ENCODE measurements at regions not wholly inside any gene's neighbourhood (a gene's known extent, or its start where the extent isn't known, plus 50 kb on each side); places are given as distances from the start of the nearest gene placed in this dataset.

DNA sequence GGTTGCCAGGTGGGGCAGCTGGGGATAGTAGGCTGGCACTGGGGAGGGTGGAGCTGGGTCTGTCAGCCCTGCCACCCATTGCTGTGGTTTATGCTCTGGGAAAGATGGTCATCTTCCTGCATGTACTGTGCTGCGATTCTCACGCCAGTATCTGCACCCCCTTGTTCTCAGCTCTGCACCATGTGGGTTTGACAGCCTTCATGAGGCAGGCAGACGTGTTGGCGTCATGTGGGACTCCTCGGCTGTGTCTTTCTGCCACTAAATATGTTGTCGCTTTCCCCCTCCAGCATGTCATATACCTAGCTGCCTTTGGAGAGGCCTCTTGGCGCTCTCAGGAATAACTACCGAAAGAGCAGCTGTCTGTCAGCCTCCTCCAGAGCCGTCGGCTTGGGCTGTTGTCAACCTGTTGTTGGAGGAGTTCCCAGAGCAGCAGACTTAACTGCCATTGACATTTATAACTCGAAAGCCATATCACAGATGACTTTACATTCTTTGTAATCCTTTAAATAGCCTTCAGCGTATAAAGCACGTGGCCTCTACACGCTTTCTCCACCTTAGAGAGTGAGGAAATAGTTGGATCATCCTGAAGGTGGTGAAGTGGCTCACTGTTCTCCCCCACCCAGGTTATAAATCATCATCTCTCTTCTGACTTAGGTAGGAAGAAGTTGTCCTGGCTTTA is 80.4 kb upstream of the MGAT5 start:
- no peak for DNase-seq (ENCODE audit: low read depth in 2 of 2)

DNA sequence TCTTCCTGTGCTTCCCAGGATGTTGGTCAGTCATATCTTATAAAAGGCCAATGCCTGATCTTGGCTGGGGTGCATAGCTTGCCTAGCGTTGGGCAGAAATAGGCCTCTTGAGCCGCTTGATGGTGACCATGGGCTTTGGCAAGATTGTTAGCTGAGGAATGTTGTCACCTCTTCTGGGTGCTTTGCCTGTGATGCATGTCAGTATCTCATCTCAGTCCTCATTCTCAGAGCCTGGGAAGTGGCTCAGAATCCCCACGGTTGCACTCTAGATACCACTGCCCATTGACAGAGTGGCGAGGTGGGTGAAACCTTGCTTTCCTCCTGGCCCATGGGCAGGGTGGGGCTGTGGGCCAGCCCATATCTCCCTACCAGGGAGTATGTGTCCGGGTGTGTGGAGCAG is 79.2 kb upstream of the MGAT5 start:
- DNase-seq (ENCODE audit: low read depth in 2 of 2) = no peak

DNA sequence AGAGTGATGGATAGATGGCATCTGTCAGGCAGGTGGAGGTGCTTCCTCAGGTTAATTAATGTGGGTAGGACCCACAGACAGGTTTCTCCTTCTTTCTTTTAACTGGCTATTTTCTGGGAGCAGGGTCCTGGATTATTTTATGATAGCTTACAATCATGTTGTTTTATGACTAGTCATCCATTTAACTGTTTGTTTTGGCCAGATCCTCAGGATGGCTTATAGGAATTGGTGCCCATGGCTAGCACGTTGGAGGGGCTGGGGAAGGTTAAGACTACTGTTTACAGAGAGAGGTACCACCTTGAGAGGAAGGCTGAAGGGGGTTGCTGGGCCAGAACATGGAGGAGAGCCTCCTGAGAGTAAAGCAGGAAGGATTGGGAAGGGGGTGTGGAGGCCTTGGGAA is 78.0 kb upstream of the MGAT5 start:
- no peak for DNase-seq (ENCODE audit: low read depth in 2 of 2)

DNA sequence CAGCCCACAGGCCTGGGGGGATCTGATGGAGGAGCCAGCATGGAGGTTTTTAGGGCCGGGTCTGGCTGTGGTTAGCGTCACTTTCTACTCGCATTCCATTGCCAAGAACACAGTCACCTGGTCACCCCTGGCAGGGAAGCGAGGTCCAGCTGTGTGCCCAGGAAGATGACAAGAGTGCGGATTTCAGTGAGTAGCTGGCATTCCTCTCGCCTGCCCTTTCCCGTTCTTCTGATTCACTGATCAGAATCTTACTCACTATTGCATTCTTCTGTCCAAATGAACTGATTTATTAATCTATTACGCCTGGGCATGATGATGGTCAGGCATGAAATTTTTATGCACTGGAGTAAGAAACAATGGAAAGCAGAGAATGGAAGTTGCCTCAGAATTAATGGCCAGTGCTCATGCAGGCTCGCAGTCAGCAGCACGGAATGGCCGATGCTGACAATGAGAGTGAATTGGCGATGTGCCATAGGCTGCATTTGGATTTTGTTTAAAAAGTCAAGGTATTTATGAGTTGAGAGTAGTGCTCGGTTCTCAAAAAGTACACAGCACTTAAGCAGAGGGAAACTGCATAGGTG is 76.4 kb upstream of the MGAT5 start:
- no peak for DNase-seq (ENCODE audit: low read depth in 2 of 2)

DNA sequence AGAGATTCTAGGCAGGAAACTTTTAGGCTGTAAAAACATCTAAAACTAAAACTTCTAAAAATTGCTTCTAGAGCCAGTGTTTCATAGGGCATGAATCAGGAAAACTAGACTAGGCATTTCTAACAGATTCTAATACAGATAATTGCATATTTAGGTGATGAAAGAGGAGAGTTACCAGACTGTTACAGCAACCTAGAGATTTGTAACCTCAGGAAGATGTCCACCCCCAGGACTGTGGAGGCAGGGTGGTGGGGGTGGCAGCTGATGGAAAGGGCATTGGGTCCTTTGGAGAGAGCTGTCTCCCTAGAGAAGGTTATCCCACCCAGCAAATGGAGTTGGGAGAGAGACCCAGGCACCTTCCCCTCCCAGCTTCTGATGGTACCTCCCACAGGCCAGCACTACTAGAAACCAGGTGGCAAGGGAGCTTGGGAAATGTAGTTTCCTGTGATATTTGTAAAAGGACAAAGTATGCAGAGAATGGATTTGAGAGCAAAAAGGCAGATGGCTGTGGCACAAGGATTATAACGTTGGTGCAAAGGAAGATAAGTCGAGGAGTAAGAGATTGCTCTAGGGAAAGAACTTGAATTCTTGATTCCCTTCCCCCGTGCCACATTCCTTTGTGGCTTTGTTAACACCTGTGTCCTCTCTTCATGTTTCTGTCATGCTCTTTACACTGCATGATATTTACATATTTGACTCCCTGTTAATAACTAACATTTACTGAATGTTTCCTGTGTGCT is 75.6 kb upstream of the MGAT5 start:
- DNase-seq (ENCODE audit: low read depth in 2 of 2) = no peak

DNA sequence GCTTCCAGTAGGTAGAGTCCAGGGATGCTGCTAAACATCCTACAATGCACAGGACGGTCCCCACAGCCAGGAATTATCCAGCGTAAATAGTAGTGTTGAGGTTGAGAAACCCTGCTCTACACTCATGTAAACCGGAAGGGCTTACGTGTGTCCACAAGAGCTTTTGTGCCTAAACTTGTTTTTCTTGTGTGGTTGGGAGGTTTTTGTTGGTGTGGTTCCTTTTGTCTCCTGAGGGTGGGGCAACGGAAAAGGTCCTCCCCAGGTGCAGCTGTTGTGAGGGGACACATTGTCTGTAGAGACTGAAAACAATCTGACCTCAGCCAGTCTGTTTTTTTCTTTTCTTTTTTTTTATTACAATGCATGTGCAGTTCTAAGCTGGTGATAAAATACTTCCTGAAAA is 72.7 kb upstream of the MGAT5 start:
- peak in 1 of 2 donors; percentile 6 for DNase-seq (ENCODE audit: low read depth in 2 of 2)

DNA sequence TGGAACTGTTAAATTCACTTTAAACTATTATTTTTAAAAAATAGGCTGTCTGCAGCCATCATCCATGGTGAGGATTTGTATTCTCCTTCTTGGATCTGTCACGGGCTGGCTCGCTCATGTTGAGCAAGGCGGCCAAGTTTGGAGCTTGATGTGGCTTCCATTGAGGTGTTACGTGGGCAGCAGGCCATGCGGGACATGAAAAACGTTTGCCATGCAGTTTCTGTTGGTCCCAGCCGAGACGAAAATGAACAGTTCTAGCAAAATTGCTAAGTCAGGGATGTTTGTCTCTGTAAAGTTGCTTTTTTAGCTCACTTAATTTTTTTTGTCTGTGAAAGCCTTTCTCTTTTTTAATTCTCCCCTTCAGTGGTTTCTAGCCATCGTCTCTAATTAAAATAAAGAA is 70.2 kb upstream of the MGAT5 start:
- DNase-seq (ENCODE audit: low read depth in 2 of 2) = no peak

DNA sequence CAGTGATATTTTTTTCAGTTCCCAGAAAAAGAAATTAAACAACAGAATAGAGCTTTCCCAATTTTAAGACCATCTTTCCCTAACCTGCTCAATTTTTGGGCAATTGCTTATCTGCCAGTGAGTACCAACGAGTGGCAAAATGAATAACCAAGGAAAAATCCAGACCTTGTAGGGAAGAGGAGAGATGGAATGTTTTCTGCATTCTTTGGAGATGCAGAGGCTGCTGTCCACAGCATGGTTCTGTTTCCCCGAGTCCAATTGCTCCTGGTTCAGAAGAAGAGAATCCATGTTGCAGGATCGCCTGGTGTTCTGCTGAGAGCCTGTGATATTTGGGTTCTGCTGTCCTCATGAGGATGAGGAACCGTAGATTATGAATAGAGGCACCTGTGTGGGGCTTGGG is 68.2 kb upstream of the MGAT5 start:
- DNase-seq (ENCODE audit: low read depth in 2 of 2) = no peak

DNA sequence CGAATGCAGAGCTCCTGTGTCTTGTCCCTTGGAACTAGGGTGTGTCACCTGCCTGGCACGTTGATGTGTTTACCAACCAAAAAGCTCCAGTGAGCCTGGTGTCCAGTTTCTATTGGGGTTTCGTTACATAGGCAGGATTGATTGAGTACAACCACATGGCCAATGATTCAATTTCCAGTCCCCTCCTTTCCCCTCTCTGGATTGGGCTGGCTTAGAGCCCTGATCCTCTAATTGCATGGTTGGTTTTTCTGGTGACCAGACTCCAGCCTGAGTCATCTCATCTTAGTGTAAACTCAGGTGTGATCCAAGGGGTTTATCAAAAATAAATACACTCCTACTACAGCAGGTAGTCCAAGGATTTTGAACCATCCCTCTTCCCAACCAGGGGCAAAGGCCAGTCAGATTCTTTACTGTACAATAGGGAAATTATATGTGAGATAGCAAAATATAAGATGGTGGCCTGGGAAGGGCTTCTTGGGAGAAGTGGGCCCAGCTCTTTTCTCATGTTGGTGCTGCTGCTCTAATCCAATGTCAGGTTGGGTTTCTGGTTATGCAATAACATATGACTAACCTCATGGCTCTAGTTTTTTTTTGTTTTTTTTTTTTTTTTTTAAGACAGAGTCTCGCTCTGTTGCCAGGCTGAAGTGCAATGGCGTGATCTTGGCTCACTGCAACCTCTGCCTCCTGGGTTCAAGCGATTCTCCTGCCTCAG is 64.7 kb upstream of the MGAT5 start:
- DNase-seq (ENCODE audit: low read depth in 2 of 2) = no peak

DNA sequence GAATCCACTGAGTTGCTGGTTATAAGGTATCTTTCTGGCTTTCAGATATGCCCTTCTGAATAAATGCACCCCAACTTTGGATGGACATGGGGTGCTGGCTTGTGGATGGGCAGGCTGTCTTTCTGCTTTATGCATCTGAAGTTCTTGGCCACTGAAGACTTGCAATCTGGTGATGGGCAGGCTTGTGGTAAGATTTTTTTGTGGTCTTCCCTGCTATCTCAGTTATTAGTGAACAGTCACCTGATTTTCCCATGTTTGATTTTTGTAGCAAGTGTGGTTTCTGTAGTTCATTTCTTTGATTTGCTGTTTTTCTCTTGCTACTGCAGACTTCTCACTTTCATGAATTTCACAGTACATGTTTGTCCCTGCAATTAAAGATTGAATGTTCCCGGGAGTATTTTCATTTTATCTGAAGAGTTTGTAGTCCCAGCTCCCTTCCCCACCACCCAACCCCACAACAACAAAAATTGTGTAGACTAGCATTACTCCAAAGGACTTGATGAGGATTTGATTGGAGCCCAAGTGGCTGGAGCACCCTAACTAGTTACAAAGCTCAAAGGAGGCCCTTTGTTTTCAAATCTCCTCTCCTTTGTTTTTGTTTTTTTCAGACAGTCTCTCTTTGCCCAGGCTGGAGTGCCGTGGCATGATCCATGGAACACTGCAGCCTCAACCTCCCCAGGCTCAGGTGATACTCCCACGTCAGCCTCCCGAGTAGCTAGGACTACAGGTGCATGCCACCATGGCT is 63.6 kb upstream of the MGAT5 start:
- DNase-seq (ENCODE audit: low read depth in 2 of 2) = no peak

DNA sequence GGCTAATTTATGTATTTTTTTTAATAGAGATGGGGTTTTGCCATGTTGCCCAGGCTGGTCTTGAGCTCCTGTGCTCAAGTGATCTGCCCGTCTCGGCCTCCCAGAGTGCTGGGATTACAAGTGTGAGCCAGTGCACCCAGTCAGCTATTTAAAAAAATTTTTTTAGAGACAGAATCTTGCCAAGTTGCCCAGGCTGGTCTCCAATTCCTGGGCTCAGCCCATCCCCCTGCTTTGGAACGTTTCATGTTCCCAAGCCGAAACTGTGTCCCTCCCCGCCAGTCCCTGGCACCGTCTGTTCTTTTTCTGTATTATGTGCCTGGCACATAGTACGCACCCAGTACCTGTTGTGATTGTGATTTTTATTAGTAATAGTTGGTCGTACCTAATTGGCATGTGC is 63.1 kb upstream of the MGAT5 start:
- no peak for DNase-seq (ENCODE audit: low read depth in 2 of 2)

DNA sequence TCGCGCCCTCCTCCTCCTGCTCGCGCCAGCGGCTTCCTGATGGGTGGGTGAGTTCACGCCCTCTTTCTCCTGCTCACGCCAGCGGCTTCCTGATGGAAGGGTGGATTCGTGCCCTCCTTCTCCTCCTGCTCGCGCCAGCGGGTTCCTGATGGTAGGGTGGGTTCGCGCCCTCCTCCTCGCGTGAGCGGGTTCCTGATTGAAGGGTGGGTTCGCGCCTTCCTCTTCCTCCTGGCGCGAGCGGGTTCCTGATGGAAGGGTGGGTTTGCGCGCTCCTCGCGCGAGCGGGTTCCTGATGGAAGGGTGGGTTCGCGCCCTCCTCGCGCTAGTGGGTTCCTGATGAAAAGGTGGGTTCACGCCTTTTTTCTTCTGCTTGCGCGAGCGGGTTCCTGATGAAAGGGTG is 62.0 kb upstream of the MGAT5 start:
- no peak for DNase-seq (ENCODE audit: low read depth in 2 of 2)

DNA sequence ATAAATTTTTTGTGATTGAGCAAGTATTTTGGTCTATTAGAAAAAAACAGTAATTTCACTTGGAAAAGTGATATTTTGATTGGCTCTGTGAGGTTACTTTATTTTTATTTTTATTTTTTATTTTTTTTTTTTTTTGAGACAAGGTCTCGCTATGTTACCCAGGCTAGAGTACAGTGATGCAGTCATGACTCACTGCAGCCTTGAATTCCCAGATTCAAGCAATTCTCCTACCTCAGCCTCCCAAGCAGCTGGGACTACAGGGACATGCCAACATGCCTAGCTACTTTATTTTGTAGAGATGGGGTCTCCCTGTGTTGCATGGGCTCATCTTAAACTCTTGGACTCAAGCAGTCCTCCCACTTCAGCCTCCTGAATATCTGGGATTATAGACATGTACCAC is 60.9 kb upstream of the MGAT5 start:
- DNase-seq (ENCODE audit: low read depth in 2 of 2) = no peak

DNA sequence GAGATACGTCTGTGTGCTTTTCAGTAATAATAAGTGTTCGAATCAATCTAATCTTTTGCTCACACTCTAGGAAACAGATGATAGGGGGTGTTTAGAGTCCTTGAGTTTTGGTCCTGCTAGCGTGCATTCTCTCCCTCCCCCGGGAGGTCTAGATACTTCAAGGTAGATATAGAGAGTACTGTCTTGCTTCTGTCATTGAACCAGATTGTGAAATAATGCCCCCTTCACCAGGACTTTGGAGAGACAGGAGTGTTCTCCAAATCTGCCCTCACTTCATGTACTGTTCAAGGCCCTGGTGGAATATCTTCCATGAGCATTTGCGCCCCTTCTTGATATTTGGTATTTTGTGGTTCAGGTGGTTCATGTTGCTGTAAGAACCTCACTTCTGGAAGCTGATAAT is 59.4 kb upstream of the MGAT5 start:
- DNase-seq (ENCODE audit: low read depth in 2 of 2) = no peak

DNA sequence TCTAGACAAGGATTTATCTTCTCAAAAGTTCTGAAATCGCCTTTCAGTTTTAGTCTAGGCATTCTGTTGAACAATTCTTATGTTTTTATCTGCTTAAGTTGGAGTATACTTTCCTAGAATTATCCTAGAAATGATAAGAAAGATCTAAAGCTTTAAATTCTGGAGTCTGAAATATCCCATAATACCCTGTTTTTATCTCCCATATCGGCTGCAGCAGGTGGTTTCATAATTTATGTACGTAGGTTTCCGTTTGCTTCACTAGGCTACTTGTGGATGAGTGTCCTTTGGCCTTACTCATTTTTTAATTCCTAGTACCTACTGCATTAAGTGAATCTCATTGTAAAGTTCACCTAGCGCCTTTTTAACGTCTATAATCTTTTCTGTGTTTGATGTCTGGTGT is 58.5 kb upstream of the MGAT5 start:
- DNase-seq (ENCODE audit: low read depth in 2 of 2) = no peak

DNA sequence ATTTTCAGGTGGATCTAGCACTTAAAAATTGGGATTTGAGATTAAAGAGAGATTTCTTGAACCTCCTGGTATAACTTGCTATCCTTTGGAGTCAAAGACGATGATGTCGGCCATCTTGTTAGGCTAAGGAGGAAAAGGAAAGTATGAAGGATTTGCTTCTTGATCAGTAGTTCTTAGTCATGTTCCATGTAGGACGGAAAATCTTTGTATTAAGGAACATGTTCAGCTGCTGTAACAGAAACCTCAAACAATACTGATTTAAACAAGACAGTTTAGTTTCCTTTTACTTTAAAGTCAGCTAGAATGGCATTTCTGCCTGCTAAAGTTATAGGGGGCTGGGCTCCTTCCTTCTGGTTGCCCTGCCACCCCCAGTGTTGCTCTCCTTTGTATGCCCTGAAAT is 56.4 kb upstream of the MGAT5 start:
- no peak for DNase-seq (ENCODE audit: low read depth in 2 of 2)

DNA sequence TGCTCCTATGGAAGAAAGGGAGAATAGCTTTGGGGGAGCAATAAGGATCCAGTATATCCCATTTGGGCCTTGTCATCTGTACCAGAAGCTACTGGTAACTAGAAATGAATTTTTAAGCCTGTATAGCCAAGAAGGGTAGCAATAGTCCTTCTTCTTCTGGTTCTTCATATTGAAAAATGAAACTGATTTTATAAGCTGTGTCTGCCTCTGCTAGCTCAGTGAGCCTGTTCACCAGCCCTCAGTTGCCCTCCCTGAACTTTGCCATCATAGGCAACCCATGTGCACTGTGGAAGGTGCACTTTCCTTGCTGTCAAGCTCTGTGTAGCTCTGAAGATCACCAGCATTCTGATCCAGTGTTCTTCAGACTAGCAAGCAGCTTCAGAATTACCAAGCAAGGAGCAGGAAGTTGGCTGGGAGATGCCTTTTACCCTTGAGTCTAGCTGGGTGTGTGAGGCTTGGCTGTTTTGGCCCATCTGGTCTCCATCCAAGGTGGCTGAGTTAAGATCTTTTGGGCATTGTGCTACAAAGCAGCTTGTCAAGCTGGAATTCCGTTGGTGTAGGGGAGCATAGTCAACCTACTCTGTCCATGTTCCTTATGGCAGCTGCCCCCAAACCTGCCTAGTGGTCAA is 55.8 kb upstream of the MGAT5 start:
- DNase-seq (ENCODE audit: low read depth in 2 of 2) = no peak

DNA sequence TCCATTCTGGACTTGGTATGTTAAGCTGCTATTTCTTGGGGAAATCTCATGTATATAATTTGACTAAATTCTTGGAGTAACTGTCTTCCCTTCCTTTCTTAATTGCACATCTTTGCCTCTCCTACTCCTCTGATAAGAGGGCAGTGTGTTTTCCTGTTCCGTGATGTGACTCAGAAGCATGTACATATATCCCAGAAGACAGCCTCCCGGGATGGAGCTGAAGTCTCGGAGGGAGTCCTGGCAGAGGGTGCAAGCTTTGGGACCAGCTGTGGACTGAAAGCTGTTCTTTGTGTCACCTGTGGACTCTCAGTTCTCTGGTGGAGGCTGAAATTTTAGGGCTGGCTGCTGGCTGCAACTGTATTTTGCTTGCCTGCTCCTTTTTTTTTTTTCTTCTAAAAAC is 54.7 kb upstream of the MGAT5 start:
- no peak for DNase-seq (ENCODE audit: low read depth in 2 of 2)

DNA sequence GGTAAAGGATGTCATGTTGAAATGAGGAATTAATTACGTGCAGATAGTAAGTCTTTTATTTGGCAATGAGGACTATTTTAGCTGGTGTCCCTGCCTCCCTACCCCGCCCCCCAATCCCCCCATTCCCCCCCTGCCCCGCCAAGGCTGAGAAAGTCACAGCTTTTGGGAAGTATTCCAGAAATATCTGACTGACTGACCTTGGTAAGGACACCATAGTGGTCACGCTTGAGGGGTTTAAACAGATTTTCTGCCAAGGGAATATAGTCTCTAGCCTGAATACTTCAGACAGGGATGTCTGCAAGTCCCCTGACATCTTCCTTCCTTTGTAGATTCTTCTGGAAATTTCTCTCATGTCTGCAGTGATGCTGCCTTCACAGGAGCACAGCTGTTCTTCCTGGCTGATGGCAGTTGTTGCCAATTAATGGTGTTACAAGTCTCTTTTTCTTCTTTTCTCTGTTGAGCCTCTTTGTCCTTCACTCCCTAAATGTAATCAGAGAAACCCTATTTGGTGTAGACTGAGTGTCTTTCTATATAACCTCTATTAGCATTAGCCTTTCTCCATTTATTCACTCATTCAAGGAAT is 53.7 kb upstream of the MGAT5 start:
- DNase-seq (ENCODE audit: low read depth in 2 of 2) = no peak

DNA sequence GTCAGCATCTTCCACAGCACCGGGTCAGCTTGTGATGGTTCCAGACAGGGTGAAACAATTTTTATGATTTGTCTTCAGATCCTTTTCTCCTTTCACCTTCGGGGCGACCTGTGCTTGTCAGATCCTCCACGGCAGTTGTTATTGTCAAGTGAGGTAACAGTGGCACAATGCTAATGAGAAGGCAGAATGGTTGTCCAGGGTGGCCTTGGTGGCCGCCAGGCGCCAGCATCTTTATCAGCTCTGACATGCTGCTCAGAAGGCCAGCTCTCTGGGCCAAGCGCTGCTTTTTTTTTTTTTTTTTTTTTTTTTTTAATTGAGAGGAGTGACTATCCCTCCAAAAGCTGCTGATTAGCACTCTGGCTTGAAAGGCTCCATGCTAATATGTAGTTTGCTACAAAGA is 52.3 kb upstream of the MGAT5 start:
- DNase-seq (ENCODE audit: low read depth in 2 of 2) = no peak

DNA sequence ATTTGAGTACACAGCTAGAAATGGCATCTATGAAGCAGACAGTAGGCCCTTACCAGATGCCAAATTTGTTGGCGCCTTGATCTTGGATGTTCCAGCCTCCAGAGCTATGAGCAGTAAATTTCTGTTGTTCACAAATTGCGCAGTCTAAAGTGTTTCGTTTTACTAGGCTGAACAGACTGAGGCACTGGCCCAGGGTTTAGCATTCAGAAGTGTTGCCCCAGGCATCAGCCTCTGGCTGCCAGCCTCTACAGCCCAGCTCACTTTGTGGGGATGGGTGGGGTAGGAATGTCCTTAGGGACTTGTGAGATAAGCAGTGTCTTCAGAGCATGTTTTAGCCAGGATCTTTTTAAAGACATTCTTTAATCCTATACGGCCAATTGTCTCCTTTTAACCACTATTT is 51.5 kb upstream of the MGAT5 start:
- no peak for DNase-seq (ENCODE audit: low read depth in 2 of 2)

Measured in stimulated activated CD8-positive, alpha-beta memory T cell treated with anti-CD3 and anti-CD28 coated beads, Interleukin-15, amount 100 ng/mL, for 4 hours (primary cell).